Activated CD8-positive, alpha-beta T cell treated with anti-CD3 and anti-CD28 coated beads, Interleukin-2, amount 10 ng/mL, durations not matched to agents 7 days and 5 days (primary cell): ENCODE measurements at regions not wholly inside any gene's neighbourhood (a gene's known extent, or its start where the extent isn't known, plus 50 kb on each side); places are given as distances from the start of the nearest gene placed in this dataset.
"Not testable (repeated sequence)": the region's sequence is repeated elsewhere in the genome, so short reads cannot be mapped to it uniquely, and the experiment has no call there.

Experiments
- ATAC-seq: fragments of 150-1000 bp; cut with Tn5 transposase; one replicate; pipeline ENCODE4 v1.10.0; 2021; ENCODE audit warnings: moderate library complexity
- CTCF ChIA-PET: fragments of 350-600 bp; sonication (Branson Sonifier 250); formaldehyde crosslinking; loops from one replicate; lab custom pipeline; 2021; ENCODE audit warnings: antibody characterized with exemption; lab: Charles Lee
- POLR2A ChIA-PET: fragments of 350-600 bp; sonication (Branson Sonifier 250); formaldehyde crosslinking; loops from one replicate; lab custom pipeline; 2021; ENCODE audit warnings: antibody characterized with exemption; lab: Charles Lee
- DNase-seq: peaks from one replicate; pipeline ENCODE4 v3.0.0-alpha.2; 2020
- H3K27ac Mint-ChIP-seq: one replicate; pipeline ENCODE4 v1.8.0; 2021; ENCODE audit warnings: mild to moderate bottlenecking, mixed read lengths
- H3K27me3 Mint-ChIP-seq: one replicate; pipeline ENCODE4 v1.8.0; 2021; ENCODE audit warnings: low read depth, mixed read lengths
- H3K36me3 Mint-ChIP-seq: one replicate; pipeline ENCODE4 v1.8.0; 2021; ENCODE audit warnings: low read depth, mixed read lengths
- H3K4me1 Mint-ChIP-seq: one replicate; pipeline ENCODE4 v1.8.0; 2021; ENCODE audit warnings: low read depth, mixed read lengths
- H3K4me3 Mint-ChIP-seq: one replicate; pipeline ENCODE4 v1.8.0; 2021; ENCODE audit warnings: mild to moderate bottlenecking, mixed read lengths
- H3K9me3 Mint-ChIP-seq: one replicate; pipeline ENCODE4 v1.8.0; 2022; ENCODE audit warnings: mixed read lengths; ENCODE audit not compliant: insufficient read depth

- no peak overlapping the region for H3K4me3 Mint-ChIP-seq
- DNase-seq = no peak
- POLR2A ChIA-PET = no interaction called here
These were observed 53.9 kb upstream of the HABP2 start for GRCh38 chr10:113498997-113499396.

DNA sequence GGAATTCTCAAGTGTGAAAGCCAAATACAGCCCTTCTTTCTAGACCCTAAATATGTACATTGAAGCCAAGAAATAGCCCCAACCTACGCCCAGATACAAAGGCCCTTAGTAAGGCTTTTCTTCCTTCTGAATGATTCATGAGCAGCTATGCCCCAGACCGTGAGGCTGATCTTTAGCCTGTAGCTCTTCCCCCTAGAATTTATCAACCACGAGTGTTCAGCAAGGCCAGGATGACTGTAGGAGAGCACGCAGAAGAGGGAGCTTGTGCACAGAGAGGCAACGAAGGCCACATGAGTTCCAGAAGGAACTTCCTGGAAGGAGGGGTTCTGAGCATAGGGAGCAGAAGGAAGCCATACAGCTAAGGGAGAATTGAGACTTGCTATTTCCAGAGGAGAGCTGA is 53.0 kb upstream of the HABP2 start:
- ATAC-seq (no peak), DNase-seq (no peak)
- Mint-ChIP-seq H3K4me3 (no peak overlapping the region), H3K27ac (no peak overlapping the region), H3K27me3 (peaks cover 9% of the 10 kb centered on the region), H3K4me1 (peaks cover 2% of the 10 kb centered on the region), H3K36me3 (no peaks in the 10 kb centered on the region), H3K9me3 (no peaks in the 10 kb centered on the region)
- CTCF ChIA-PET = interaction anchor here (0.7 kb wide), 1 partner anchor 19 kb away, joined by 3 read pairs; no protein-coding TSS in a partner anchor
- POLR2A ChIA-PET = no interaction called here

More at GRCh38 chr10:113498997-113499396, 53.9 kb upstream of the HABP2 start:
- peaks cover 2% of the 10 kb centered on the region for H3K4me1 Mint-ChIP-seq
- CTCF ChIA-PET = no interaction called here
- no peak overlapping the region for H3K27ac Mint-ChIP-seq
- no peaks in the 10 kb centered on the region for H3K9me3 Mint-ChIP-seq
- no peak for ATAC-seq
- peaks cover 9% of the 10 kb centered on the region for H3K27me3 Mint-ChIP-seq
- H3K36me3 Mint-ChIP-seq = no peaks in the 10 kb centered on the region

GRCh38 chr10:113501031-113501430 is 51.8 kb upstream of the HABP2 start:
- H3K4me1 Mint-ChIP-seq = not testable (repeated sequence)

More at GRCh38 chr10:113501031-113501430, 51.8 kb upstream of the HABP2 start:
- CTCF ChIA-PET, ATAC-seq, H3K27me3 Mint-ChIP-seq, H3K36me3 Mint-ChIP-seq, POLR2A ChIA-PET, DNase-seq, H3K9me3 Mint-ChIP-seq, H3K27ac Mint-ChIP-seq, H3K4me3 Mint-ChIP-seq: not testable (repeated sequence)
